Stimulated activated CD4-positive, alpha-beta T cell treated with anti-CD3 and anti-CD28 coated beads, Interleukin-15, amount 100 ng/mL, for 24 hours (primary cell): ENCODE measurements at regions not wholly inside any gene's neighbourhood (a gene's known extent, or its start where the extent isn't known, plus 50 kb on each side); places are given as distances from the start of the nearest gene placed in this dataset.
"Not testable (repeated sequence)": the region's sequence is repeated elsewhere in the genome, so short reads cannot be mapped to it uniquely, and the experiment has no call there.

Source experiments
- DNase-seq: peaks from one replicate; pipeline ENCODE4 v3.0.0-alpha.2; 2020

DNA sequence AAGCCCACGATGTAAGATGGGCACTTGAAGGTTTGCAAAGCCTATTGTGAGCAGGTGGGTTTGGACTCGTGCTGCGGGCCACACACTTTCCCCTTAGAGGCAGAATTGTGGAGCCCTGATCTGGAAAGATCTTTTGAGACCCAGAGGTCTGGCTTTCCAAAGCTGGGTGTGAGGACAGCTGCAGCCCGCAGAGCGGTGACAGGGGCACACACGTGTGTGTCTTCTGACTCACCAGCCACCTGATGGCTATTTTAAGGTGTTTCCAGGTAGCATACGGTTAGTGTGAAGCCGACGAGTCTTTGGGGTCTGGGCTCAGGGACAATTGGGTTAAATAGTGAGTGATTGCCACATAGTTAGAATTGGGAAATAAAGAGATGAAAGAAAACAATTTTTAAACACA, 108.9 kb upstream of the GSE1 start:
- no peak for DNase-seq

DNA sequence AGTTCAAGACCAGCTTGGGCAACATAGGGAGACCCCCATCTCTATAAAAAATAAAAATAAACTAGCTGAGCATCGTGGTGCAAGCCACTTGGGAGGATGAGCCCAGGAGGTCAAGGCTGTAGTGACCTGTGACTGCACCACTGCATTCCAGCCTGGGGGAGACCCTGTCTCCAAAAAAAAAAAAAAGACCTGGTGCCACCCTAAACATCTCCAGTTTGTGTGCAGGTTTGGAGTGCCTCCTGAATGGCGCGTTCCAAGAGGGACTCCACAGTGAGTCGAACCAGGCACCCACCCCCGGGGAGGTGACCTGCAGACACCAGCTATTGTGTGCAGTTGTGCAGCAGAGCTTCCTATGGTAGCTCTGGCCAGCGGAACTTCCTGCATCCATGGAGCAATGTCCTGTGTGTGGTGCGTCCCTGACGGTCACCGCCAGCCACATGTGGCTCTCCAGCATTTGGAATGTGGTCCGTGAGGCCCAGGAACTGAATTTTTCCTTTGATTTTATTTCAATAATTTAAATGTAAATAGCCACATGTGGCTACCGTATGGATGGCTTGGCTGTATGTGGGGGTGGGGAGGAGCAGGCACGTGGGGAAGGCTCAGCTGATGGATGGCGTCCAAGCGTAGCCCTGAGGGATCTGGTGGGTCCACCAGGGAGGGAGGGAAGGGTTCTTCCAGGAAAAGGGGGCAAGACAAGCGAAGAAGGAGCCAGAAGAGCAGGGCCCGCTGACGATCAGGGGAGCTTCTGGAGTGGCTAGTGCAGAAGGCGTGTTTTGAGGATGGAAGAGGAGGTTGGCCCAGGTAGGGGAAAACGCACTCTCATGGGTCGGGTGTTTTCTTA, 107.1 kb upstream of the GSE1 start:
- DNase-seq, result no peak

DNA sequence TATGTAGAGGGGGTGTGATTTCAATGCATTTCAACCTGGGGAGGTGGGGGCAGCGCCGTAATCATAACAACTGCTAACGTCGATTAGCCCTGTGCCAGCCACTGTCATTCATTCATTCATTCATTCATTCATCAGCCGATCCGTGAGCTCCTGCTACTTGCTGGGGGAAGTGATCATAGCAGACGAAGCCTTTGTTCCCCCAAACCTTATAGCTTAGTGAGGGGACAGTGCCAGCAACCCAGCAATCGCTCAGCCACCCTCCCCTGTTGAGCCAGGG, 106.5 kb upstream of the GSE1 start:
- no peak for DNase-seq

DNA sequence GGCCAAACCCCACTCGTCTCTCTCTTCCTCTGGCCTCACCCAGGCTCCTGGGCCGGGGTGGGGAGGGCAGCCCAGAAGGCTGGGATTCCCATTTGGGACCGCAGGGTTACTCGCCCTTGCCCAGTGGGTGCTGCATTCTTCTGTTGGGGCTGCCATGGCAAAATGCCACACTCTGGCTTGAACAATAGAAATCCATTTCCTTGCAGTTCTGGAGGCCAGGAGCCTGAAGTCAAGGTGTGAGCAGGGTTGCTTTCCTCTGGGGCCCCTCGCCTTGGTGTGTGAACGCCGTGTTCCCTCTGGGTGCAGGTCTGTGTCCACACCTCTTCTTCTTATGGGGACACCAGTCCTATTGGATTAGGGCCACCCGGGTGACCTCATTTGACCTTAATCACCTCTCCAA, 105.8 kb upstream of the GSE1 start:
- no peak for DNase-seq

DNA sequence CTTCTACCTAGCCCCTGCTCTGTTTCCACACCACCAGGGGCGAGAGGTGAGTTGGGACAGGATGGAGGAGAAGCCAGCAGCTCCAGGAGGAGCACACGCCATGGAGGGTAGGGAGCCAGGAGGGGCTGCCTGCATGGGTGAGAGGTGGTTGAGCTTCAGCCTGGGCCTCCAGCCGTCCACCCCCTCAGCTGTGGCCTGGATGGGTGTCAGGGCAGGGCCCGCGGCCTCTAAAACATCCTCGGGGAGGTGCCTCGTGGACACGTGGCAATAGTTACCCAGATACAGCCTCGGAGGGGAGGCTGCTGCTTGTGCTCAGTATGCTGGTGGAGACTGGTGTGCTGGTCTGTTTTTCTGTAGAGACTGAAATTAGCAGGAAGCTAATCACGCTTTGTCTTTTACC, 104.7 kb upstream of the GSE1 start:
- no peak for DNase-seq

DNA sequence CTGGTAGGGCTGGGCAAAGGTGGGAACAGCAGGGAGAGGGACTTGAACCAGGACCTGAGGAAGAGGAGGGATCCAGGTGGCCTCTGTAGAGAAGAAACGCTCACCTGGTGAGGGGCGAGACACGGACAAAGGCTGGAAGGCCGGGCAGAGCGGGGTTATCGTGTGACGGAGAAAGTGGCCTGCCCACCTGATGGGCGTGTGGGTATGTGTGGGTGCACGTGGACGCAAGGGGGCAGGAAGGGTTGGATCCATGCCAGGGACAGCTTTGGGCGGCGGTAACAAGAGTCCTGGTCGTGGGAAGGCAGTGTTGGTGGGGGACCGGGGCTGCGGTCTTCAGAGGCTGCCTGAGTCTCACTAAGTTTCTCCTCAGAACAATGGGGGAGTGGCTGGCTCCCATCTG, 104.1 kb upstream of the GSE1 start:
- no peak for DNase-seq

DNA sequence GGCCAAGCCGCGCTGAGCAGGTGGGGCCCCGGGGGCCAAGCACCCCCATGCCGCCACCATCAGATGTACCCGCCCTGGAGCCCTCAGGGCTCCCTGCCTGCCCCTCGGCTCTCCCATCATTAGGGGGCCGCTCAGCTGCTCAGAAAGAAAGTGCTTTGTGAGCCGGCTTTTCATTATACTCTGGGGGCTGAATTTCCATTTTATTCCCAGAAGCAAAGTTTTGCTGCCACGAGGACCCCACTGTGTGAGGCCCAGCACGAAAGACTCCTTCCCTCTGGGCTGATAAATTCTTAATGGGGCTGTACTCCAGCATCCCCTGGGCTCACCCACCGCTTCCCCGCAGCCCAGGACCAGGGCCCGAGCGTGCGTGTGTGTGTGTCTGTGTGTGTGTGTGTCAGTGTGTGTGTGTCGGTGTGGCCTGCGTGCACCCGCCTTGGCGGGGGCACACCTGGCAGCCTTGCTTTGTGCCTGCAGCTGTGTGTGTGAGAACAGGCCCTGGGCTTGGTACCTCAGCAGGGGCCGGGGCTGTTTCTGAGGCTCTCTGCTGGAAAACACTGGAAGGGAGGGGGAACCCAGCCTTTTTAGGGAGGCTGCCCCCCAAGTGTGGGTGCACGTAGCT, 103.0 kb upstream of the GSE1 start:
- DNase-seq, result no peak

DNA sequence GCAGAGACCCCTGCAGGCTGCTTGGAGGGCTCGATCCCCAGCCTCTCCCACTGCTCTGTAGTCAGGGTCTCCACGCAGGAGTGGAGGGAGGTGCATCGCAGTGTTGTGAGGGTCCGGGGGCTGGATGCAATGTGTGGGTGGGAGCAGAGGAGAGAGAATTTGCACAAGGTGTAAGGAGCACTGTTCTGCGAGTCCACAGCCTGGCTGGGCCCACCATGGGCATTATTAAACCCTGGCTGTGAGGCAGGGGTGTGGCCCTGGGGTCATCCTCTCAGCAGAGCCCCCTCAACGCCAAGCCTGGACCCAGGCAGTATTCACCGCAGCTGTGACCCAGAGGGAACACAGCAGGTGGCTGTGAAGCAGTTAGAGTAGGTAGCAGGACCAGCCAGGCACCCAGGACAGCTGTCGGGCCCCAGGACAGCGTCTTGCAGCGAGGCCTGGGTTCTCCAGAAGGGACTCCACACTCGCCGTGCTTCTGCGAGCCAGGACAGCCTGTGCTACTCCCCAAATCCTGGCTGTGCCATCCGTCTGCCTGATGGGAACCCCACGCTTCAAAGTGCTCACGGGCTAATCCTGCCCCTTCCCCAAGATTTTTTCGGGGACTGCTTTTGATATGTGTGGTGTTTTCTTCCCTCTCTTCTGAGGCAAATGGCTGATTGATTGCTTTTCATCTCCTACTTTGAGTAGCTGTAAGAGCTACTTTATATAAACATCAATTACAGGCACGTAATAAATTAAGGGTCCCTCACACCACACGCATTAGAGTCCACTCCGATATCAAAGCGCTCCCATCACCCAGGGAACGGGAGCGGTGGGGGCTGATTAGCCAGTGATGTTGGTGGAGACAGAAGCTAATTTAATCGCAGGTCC, 100.9 kb upstream of the GSE1 start:
- DNase-seq, result no peak

DNA sequence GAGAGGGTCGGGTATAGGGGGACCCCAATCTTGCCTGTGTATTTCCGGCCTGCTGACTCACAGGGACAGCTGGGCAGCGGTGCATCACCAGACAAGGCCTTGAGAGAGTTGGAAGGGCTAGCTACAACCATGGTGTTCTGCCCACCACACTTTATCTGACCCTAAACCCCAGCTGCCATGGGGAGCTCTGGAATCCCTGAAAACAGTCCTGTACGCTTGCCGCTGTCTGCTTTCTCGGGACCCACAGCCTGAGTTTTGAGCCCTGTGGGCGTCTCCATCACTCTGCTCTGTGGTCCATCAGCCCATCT, 100.4 kb upstream of the GSE1 start:
- no peak for DNase-seq

DNA sequence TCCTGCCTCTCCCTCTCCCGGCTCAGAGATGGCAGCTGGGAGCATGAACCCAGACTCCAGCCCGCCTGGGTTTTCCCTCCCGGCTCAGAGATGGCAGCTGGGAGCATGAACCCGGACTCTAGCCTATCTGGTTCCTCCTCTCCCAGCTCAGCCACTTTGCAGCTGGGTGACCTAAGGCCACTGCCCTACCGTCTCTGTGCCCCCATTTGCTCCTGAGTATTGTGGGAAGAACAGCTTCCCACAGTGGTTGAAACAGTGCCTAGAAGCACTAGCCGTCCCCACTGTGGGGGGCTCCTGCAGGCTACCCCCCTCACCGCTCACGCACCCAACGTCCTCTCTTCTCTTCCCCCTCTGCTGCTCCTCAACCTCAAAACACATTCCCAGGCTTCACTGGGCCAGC, 99.9 kb upstream of the GSE1 start:
- no peak for DNase-seq

DNA sequence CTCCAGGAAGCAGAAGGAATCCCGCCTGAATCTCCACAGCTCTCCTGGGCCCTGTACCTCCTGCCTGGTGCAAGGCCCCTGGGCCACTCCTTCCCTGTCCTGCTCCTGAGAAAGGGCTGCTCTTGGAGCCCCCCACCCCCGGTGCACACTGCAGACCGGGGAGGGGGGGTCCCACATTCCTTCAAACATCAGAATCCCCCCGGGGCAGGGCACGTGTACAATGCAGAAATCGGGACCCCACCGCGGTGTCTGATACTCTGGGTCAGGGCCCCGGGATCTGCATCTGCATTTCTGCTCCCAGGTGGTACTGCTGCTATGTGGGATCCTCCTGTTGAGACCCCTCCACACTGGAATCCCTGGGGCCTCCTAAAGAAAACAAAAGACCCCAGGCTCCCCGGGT, 99.5 kb upstream of the GSE1 start:
- DNase-seq, result no peak

DNA sequence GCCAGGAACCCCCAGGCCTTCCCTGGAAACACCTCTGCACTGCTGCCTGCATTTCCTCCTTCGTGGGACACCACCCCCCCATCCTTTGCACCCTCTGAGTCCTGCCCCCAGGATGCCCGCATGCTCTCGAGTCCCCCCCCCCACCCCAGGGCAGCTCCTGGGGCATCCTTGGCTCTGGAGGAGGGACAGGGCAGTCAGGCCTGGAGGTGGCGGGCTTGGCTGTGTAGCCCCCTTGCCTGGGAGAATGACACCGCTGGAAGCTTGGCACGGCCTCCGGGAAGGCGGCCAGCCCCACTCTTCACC, 98.9 kb upstream of the GSE1 start:
- DNase-seq, result no peak

DNA sequence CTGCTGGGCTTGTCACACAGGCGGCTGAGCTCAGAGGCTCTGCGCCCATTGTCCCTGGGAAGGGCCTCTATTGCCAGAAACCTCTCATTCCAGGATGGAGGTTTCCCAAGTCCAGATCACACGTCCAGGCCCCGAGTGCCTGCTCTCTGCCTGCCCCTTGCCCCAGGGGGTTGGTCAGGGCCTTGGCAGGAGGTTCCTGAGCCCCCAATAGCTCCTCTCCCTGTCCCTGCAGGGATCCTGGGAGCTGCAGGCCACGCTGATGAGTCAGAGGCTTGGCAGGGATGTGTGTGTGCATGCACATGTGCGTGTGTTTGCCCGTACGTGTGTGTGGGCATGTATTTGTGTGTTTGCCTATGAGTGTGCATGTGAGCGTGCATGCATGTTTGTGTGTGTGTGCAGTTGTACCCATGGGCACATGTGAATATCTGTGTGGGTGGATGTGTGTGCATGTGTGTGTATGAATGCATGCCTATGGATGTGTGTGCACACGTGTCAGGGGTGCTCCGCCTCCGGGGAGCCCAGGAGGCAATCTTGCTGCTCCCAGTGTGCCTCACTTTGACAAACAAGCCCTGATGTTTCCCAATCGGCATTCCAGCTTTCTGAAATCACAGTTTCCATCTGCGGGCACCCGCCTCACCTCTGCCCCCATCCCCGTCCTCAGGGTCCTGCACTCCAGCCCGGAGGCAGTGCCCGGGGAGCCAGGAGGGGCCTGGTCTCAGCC, 98.4 kb upstream of the GSE1 start:
- no peak for DNase-seq

DNA sequence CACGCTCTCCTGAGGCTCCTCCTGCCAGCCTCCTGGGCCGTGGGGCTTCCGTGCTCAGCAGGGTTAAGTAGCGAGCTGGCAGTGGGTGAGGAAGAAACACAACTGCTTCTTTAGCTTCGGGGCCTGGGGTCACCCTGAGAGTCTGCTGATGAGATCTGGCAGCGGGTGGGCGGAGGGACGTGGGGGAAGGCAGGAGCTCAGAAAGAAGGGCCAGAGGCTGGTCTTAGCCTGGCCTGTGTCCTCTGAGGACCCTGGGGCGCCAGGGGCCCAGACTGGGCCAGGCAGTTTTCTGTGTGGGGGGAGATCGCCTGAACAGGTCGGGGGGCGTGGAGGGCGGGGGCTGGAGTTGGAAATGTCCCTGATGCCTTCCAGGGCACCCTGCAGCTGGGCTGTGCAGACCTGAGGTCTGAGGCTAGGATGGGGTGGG, 97.8 kb upstream of the GSE1 start:
- DNase-seq, result no peak

DNA sequence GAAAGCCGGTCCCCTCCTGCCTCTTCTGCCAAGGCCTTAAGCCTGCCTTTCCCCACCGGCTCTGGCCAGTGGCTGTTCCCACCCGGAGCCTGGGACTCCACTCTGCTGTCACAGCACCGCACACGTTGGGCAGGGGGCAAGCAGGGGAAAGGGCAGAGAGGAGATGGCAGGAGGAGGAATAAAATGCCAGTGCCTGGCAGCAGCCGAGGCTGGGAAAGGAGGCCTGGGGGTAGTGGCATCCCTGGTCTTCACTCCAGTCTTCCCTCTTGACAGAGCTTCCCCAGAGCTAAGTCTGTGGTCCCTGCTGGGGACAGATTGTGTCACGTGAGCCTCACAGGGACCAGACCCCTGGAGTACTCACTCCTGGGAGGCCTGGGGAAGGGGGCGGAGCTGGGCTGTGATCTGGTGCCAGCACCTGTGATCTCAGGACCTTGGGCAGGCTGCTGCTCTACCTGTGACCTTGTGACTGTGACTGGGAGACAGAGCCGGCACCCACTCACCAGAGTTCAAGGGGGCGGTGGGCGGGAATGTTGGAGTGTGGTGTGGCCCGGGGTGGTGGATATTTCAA, 97.2 kb upstream of the GSE1 start:
- DNase-seq, result no peak

DNA sequence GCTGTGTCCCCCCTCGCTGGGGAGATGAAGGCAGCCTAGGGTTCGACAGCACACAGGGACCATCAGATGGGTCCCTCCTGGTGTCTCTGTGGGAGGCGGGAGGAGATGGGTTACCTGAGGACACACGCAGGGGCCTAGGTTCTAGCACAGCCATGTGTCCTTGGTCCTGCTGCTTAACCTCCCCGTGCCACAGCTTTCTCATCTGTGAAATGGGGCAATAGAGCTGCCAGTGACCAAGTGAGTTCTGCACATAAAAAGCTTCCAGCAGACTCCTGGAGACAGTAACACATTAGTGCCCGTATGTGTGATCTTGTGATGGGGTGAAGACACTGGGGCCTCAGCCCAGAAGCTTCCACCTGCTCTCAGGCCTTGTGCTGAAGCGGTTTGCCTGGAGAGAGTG, 96.0 kb upstream of the GSE1 start:
- DNase-seq, result no peak

DNA sequence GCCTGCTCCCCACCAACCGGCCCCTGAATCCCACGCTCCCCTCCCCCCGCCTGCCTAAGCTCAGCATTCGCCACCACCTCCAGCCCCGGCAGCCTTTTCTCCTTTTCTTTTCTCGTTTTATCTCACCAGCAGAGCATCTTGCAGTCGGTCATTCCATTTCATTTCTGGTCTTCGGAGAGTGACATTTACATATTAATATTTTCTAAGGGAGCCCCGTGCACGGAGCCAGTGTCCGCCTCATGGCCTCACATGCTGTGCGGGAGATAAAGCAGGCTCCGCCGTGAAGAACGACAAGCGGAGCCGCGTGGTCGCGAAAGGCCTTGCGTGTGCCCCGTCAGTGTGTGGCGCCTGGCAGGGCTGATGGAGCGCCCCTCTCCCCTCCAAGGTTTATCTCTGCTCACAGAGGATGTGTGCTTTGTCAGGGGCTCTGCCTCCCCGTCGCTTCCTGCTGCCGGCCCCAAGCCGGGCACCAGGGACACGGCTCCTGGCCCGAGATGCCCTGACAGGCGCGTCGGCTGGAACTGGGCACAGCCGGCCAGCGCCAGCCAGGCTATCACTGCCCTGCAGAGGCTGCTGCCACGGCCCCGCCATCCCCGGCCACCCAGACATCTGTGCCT, 95.5 kb upstream of the GSE1 start:
- no peak for DNase-seq

DNA sequence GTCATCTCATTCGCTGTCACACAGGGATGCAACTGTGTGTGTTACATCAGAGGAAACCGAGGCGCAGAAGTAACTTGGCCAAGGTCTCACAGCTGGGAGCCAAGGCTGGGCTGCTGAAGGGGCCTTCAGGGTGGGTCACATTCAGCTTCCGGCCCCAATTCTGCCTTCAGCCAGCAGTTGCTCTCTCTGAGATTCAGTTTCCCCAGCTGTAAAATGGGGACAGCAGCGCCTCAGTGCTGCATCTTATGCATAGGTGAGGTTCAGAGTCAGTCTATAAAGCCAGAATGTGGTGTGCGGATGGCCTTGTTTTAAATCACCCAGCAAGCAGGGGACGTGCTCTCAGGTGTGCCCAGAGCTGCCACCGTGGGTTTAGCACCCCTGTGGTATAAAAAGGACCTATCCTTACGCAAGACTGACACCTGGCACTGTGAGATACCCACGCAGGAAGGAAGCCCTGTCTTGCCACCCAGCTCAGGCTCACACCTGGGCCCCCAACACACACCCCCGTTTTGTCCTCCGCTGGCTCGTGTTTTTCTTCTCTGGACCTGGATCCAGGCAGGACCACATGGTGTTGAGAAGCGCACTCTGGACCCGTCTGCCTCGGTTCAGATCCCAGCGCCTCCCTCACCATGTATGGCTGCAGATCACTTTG, 94.6 kb upstream of the GSE1 start:
- DNase-seq, result no peak

DNA sequence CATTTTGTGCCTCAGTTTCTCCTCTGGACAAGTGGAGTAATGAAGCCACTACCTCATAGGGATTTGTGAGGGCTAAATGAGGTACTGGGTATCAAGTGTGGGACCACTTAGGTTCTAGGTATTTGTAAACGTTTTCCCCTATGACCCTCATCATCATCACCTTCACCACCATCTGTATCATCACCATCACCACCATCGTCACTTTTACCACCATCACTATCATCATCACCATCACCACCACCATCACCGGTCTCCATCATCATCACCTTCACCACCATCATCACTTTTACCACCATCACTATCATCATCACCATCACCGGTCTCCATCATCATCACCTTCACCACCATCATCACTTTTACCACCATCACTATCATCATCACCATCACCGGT, 94.1 kb upstream of the GSE1 start:
- DNase-seq, result not testable (repeated sequence)

DNA sequence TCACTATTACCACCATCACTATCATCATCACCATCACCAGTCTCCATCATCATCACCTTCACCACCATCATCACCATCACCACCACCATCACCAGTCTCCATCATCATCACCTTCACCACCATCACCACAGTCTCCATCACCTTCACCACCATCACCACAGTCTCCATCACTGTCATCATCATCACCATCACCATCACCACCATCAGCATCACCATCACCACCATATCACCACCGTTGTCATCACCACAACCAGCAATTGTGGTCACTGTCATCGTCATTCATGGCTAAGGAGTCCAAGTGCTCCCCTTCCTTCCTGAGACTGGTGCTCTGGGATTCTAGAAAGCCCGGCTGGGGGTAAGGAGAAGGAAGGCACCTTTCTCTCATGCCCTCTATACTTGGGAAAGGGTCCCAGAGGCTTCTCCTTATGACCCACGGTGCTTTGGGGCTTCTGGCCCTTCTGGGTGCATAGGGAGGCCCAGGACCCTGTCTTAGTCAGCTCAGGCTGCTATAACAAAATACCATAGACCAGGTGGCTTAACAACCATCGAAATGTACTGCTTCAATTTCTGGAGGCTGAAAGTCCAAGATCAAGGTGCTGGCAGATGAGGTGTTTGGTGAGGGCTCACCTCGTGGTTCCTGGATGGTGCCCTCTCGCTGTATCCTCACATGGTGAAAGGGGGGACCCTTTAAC, 93.4 kb upstream of the GSE1 start:
- no peak for DNase-seq

DNA sequence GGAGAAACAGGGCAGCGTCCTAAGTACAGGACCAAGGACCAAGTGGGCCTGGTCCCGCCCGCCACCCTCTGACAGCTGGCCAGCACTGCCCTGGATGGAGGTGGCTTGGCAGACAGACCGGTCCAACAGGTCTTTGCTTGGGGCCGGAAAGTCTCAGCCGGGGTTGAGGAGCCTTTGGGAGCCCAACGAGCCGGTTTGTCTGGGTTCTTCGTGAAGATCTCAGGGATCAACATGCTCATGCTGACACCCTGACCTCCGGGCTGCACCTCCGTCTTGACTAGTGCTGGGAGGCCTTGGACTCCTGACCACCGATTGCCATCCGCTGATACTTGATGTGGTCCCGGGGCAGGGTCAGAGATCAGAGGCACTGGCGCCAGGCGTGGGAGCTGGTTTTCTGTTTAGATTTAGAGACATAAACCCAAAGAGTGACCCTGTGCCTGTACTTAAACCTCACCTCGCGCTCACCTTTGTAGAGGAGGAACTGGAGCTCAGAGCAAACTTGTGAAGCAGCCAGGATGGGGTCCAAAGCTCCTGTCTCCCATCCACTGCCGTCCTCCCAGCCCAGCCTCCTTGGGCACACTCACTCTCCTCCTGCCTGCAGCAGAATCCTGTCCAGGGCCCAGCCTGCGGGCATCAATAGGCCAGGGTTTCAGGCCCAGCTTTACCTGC, 92.1 kb upstream of the GSE1 start:
- DNase-seq, result no peak
